ENCODE measurements at regions not wholly inside any gene's neighbourhood (a gene's known extent, or its start where the extent isn't known, plus 50 kb on each side); places are given as distances from the start of the nearest gene placed in this dataset.

DNA sequence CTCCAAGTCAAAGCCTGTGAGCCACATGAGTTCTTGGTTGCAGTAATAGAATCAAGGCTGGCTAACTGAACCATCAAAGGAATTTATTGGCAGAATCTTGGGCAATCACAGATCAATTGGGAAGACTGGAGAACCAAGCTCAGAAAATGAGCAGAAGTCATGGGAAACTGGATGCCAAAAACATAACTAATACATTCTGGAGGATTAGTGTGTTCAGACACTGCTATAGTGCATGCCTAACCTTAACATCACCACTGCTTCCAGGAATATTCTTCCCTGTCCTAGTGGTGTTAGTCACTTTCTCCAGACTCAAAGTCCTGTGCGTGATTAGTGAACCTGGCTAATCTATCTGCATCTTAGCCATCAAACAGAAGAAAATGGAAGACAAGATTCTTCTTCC, 843.7 kb downstream of the EFNA5 start:
- Histone ChIP-seq H3K9me3 (replicated peaks) (no peaks in the 10 kb centered on the region), H3K27me3 (ENCODE audit: low read depth) (no peaks in the 10 kb centered on the region), H3K36me3 (no peaks in the 10 kb centered on the region), H3K27ac (replicated peaks) (no peak overlapping the region), H3K4me1 (no peaks in the 10 kb centered on the region), H3K4me3 (no peak overlapping the region)
- intact Hi-C loops (cut with micrococcal nuclease), result no loop called here
- no peak for DNase-seq
- TF ChIP-seq, protein P1, sequence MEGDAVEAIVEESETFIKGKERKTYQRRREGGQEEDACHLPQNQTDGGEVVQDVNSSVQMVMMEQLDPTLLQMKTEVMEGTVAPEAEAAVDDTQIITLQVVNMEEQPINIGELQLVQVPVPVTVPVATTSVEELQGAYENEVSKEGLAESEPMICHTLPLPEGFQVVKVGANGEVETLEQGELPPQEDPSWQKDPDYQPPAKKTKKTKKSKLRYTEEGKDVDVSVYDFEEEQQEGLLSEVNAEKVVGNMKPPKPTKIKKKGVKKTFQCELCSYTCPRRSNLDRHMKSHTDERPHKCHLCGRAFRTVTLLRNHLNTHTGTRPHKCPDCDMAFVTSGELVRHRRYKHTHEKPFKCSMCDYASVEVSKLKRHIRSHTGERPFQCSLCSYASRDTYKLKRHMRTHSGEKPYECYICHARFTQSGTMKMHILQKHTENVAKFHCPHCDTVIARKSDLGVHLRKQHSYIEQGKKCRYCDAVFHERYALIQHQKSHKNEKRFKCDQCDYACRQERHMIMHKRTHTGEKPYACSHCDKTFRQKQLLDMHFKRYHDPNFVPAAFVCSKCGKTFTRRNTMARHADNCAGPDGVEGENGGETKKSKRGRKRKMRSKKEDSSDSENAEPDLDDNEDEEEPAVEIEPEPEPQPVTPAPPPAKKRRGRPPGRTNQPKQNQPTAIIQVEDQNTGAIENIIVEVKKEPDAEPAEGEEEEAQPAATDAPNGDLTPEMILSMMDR (IDR thresholded peaks at IDR 0.05; ENCODE audit: borderline replicate concordance), result no peak

DNA sequence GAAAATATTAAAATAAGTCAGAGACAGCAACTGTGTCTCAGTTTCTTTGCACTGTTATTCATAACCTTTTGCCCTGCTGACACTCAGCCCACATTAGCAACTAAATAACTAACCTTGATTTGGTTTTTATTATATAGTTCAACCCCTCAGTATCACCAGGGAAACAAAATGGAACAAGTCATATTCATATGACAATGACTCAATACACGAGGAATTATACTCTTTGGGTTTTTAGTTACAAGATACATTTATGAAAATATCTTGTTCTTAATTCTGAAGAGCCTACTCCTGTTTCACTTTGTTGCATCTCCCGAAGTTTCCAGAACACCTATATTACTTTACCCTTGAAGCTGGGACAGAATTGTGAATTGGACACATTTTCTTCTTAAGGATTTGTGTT, 845.4 kb downstream of the EFNA5 start:
- H3K4me1 ChIP-seq, result no peaks in the 10 kb centered on the region
- DNase-seq, result no peak
- no peak overlapping the region for H3K4me3 ChIP-seq
- no peaks in the 10 kb centered on the region for H3K27me3 ChIP-seq (ENCODE audit: low read depth)
- no peaks in the 10 kb centered on the region for H3K9me3 ChIP-seq (replicated peaks)
- H3K27ac ChIP-seq (replicated peaks), result no peak overlapping the region
- TF ChIP-seq, protein P1 (IDR thresholded peaks at IDR 0.05; ENCODE audit: borderline replicate concordance), result no peak
- intact Hi-C loops (cut with micrococcal nuclease), result no loop called here
- no peaks in the 10 kb centered on the region for H3K36me3 ChIP-seq

DNA sequence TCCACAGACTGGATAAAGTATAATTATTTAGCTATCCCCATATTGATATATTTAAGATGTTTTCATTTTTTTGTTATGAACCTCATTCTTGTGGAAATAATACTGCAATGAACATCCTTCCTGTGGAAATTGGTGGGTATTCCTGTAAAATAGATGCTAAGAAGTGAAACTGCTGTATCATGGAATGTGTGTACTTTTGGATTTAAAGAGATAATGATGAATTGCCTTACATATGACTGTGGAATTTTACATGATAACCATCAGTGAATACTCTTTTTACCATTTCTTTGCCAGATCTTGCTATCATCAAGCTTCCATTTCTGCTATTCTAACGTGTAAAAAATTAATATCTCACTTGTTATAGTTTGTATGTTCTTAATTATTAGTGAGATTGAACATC, 847.9 kb downstream of the EFNA5 start:
- no peak for DNase-seq
- H3K4me1 ChIP-seq, result no peaks in the 10 kb centered on the region
- TF ChIP-seq, protein P1 (IDR thresholded peaks at IDR 0.05; ENCODE audit: borderline replicate concordance), result no peak
- H3K9me3 ChIP-seq (replicated peaks), result no peaks in the 10 kb centered on the region
- H3K27ac ChIP-seq (replicated peaks), result no peak overlapping the region
- no peak overlapping the region for H3K4me3 ChIP-seq
- no peaks in the 10 kb centered on the region for H3K36me3 ChIP-seq
- intact Hi-C loops (cut with micrococcal nuclease), result no loop called here
- no peaks in the 10 kb centered on the region for H3K27me3 ChIP-seq (ENCODE audit: low read depth)

DNA sequence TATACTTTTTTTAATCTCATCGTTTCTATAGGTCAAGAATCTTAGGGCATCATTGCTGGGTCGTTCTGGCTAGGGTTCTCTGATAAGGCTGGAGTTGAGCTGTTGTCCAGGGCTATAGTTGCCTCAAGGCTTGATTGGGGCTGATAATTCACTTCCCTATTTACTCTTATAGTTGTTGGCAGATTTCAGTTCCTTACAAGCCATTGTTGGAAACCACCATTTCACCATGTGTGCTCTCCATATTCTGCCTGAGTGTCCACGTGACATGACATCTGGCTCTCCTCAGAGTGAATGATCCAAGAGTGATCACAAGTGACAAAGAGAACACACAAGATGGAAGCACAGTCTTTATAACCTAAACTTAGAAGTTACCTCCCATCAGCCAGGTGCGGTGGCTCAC, 852.2 kb downstream of the EFNA5 start:
- H3K4me3 ChIP-seq, result no peak overlapping the region
- no peaks in the 10 kb centered on the region for H3K9me3 ChIP-seq (replicated peaks)
- H3K27ac ChIP-seq (replicated peaks), result no peak overlapping the region
- TF ChIP-seq, protein P1 (IDR thresholded peaks at IDR 0.05; ENCODE audit: borderline replicate concordance), result no peak
- H3K36me3 ChIP-seq, result no peaks in the 10 kb centered on the region
- intact Hi-C loops (cut with micrococcal nuclease), result no loop called here
- no peaks in the 10 kb centered on the region for H3K4me1 ChIP-seq
- DNase-seq, result no peak
- H3K27me3 ChIP-seq (ENCODE audit: low read depth), result no peaks in the 10 kb centered on the region

DNA sequence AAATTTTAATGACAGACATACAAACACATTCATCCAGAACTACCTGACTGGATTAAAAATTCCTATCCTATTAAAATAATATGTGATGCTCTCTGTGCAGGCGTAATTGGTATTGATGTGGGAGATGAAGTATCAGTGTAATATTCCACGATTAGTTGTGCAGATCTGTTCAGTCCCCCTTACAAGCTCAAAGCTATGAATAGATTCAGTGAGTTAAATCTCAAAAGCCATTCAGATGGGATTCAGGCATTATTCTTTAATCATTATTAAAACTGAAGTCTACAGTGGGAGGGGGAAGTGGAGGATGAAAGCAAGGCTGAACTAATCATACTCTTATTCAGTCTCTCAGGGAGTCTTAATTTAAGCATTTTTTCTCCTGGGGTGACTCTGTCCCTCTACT, 855.8 kb downstream of the EFNA5 start:
- no peak for DNase-seq
- Histone ChIP-seq H3K4me3 (no peak overlapping the region), H3K9me3 (replicated peaks) (peaks cover 5% of the 10 kb centered on the region), H3K27me3 (ENCODE audit: low read depth) (no peaks in the 10 kb centered on the region), H3K4me1 (no peaks in the 10 kb centered on the region), H3K36me3 (no peaks in the 10 kb centered on the region), H3K27ac (replicated peaks) (no peak overlapping the region)
- intact Hi-C loops (cut with micrococcal nuclease), result no loop called here
- TF ChIP-seq, protein P1 (IDR thresholded peaks at IDR 0.05; ENCODE audit: borderline replicate concordance), result no peak

DNA sequence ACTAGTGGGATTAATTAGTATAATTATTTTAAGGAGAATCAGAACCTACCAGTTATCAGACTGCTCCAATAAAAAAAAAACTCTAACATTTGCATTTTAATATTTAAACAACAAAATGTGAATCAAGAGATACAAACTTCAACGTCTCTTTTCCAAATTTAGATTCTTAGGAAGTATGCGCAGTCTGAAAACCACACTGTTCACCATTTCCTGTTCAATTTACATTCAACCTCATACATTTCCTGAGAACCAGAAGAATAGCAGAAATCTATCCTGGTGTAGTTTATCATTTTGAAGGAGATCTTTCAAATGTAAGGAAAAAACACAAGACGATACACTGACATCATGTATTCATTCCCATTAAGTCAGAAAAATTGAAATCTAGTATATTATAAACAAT, 869.2 kb downstream of the EFNA5 start:
- Histone ChIP-seq H3K4me3 (no peak overlapping the region), H3K9me3 (replicated peaks) (no peaks in the 10 kb centered on the region), H3K4me1 (no peaks in the 10 kb centered on the region), H3K27ac (replicated peaks) (no peak overlapping the region), H3K36me3 (no peaks in the 10 kb centered on the region), H3K27me3 (ENCODE audit: low read depth) (no peaks in the 10 kb centered on the region)
- DNase-seq, result no peak
- TF ChIP-seq, protein P1 (IDR thresholded peaks at IDR 0.05; ENCODE audit: borderline replicate concordance), result no peak
- intact Hi-C loops (cut with micrococcal nuclease), result no loop called here

Measured in left ventricle myocardium inferior (tissue), 1 donor.